ENCODE measurements at regions not wholly inside any gene's neighbourhood (a gene's known extent, or its start where the extent isn't known, plus 50 kb on each side); places are given as distances from the start of the nearest gene placed in this dataset.
"Not testable (repeated sequence)": the region's sequence is repeated elsewhere in the genome, so short reads cannot be mapped to it uniquely, and the experiment has no call there.

DNA sequence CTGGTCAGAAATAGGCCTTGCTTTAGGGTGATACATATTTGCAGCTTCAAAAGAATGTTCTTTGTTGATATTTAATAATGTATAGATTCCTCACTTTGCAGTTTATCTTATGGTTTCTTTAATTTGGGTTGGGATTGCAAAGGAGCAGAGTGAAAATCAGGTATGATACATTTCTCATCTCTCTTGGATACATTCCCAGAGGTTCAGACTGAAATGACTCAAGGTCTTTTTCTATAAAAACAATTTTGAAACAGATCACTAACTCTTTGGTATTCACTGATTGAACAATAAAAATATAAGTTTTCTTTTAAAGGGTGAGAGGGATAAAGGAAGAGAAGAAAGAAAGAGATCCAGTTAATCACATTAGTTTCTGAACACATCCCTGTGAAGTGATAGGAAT lies 606.5 kb upstream of the CAMK1G start:
- no peaks in the 10 kb centered on the region for H3K4me1 ChIP-seq (ENCODE audit: control insufficient read depth in 2 of 2, insufficient read depth in 2 of 2, low read length in 1 of 2)
- no peaks in the 10 kb centered on the region for H3K36me3 ChIP-seq (ENCODE audit: control insufficient read depth in 2 of 2, insufficient read depth in 2 of 2, low read length in 1 of 2)
- no peak overlapping the region for H3K4me3 ChIP-seq (ENCODE audit: low read depth in 1 of 2, low read length in 2 of 2)
- H3K27ac ChIP-seq (ENCODE audit: low read depth in 2 of 2, low read length in 1 of 2): no peak overlapping the region
- peaks cover 0 to 2% of the 10 kb centered on the region in 2 donors for H3K9me3 ChIP-seq (ENCODE audit: control insufficient read depth in 2 of 2, insufficient read depth in 1 of 2, low read depth in 1 of 2, low read length in 1 of 2)
- no peaks in the 10 kb centered on the region for H3K27me3 ChIP-seq (ENCODE audit: control insufficient read depth in 1 of 2, insufficient read depth in 2 of 2, low read length in 2 of 2)

DNA sequence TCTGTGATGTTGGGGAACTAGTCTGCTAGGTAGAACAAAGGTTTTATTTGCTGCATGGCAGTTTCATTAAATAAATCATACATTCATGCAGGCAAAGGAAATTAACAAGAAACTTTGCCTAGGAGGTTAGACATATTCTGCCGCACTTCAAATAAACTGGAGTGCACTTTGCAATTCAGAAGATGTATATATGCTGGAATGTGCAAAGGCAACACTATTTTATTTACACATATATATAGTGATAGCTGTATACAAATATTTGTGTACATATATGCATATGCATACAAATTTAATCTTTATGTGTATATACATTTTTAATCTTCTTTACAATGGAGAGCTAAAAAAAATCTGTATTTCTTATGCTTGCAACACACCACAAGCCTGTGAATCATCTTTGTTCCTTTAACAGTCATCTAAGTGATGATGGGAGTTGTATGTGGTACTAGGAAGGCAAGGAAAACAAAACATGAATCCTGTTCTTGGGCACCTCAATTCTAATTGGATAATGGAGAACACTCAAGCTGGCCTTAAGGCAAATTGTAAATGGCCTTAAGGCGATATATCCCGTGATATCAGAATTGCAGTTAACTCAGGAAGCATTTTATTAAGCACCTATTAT lies 605.8 kb upstream of the CAMK1G start:
- Histone ChIP-seq H3K27ac (ENCODE audit: low read depth in 2 of 2, low read length in 1 of 2) (no peak overlapping the region), H3K4me3 (ENCODE audit: low read depth in 1 of 2, low read length in 2 of 2) (no peak overlapping the region), H3K4me1 (ENCODE audit: control insufficient read depth in 2 of 2, insufficient read depth in 2 of 2, low read length in 1 of 2) (no peaks in the 10 kb centered on the region), H3K27me3 (ENCODE audit: control insufficient read depth in 1 of 2, insufficient read depth in 2 of 2, low read length in 2 of 2) (no peaks in the 10 kb centered on the region), H3K36me3 (ENCODE audit: control insufficient read depth in 2 of 2, insufficient read depth in 2 of 2, low read length in 1 of 2) (no peaks in the 10 kb centered on the region), H3K9me3 (ENCODE audit: control insufficient read depth in 2 of 2, insufficient read depth in 1 of 2, low read depth in 1 of 2, low read length in 1 of 2) (peaks cover 0 to 2% of the 10 kb centered on the region in 2 donors)
- WGBS, 2 donors: 85 to 86% methylated on average over 3 of the region's 3 CpGs

DNA sequence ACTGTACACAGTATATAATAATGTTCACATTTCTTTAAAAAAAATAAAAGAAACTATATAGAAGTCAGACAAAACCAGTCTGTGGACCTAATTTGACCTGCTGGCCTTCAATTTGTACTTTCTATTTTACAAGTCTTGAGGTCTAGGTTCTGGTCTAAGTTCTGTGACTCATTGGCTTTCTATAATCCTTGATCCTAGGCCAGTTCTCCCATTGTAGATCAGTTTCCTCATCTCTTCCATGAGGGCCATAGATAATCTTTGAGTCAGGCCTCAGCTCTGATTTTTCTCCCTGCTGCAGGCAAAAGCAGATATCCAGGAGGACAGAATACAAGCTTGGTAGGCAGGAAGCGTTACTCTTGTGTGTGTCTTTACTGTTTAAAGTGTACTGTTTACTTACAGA lies 603.7 kb upstream of the CAMK1G start:
- no peaks in the 10 kb centered on the region for H3K36me3 ChIP-seq (ENCODE audit: control insufficient read depth in 2 of 2, insufficient read depth in 2 of 2, low read length in 1 of 2)
- H3K27me3 ChIP-seq (ENCODE audit: control insufficient read depth in 1 of 2, insufficient read depth in 2 of 2, low read length in 2 of 2): no peaks in the 10 kb centered on the region
- no peak overlapping the region for H3K27ac ChIP-seq (ENCODE audit: low read depth in 2 of 2, low read length in 1 of 2)
- no peaks in the 10 kb centered on the region for H3K9me3 ChIP-seq (ENCODE audit: control insufficient read depth in 2 of 2, insufficient read depth in 1 of 2, low read depth in 1 of 2, low read length in 1 of 2)
- H3K4me3 ChIP-seq (ENCODE audit: low read depth in 1 of 2, low read length in 2 of 2): no peak overlapping the region
- no peaks in the 10 kb centered on the region for H3K4me1 ChIP-seq (ENCODE audit: control insufficient read depth in 2 of 2, insufficient read depth in 2 of 2, low read length in 1 of 2)
- 56 to 67% methylated on average over 1 of the region's 1 CpG for WGBS, 2 donors

DNA sequence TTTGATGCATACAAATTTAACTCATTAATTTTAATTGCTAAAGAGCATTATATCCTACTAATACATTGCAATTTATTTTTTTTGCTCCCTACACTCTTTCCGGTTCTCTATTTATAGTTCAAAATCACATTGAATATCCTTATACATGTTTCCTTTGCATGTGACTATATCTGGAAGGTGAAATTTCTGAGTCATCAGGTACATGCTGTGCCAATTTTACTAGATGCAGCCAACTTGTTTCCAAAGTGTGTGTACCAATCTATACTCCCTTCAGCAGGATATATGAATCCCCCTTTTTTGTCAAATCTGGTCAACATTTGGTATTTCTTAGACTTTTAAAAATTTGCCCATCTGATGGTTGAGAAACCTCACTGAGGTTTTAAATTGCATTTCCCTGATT lies 602.9 kb upstream of the CAMK1G start:
- no peaks in the 10 kb centered on the region for H3K9me3 ChIP-seq (ENCODE audit: control insufficient read depth in 2 of 2, insufficient read depth in 1 of 2, low read depth in 1 of 2, low read length in 1 of 2)
- 28 to 55% methylated on average over 1 of the region's 1 CpG for WGBS, 2 donors
- H3K36me3 ChIP-seq (ENCODE audit: control insufficient read depth in 2 of 2, insufficient read depth in 2 of 2, low read length in 1 of 2): no peaks in the 10 kb centered on the region
- H3K27me3 ChIP-seq (ENCODE audit: control insufficient read depth in 1 of 2, insufficient read depth in 2 of 2, low read length in 2 of 2): no peaks in the 10 kb centered on the region
- no peaks in the 10 kb centered on the region for H3K4me1 ChIP-seq (ENCODE audit: control insufficient read depth in 2 of 2, insufficient read depth in 2 of 2, low read length in 1 of 2)
- H3K27ac ChIP-seq (ENCODE audit: low read depth in 2 of 2, low read length in 1 of 2): no peak overlapping the region
- H3K4me3 ChIP-seq (ENCODE audit: low read depth in 1 of 2, low read length in 2 of 2): no peak overlapping the region

DNA sequence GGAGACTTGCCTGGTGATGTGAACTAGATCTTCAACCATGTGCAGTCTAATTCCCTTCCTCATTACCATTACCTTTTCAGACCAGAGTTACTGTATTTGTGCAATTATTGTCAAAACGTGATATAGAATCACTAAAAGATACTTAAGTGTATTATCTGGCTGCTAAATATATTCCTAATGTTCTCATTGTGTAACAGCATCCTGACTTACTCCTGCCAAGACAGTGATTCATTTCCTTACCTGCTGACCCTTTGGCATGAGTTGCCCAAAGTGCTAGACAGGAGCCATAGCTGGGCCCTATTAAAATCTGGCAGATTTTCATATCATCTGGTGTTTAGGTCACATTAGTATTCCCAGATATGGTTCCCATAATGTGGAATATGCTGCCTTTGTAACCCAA lies 598.3 kb upstream of the CAMK1G start:
- H3K27ac ChIP-seq (ENCODE audit: low read depth in 2 of 2, low read length in 1 of 2): no peak overlapping the region
- WGBS, 2 donors: 37 to 38% methylated on average over 1 of the region's 1 CpG
- no peaks in the 10 kb centered on the region for H3K36me3 ChIP-seq (ENCODE audit: control insufficient read depth in 2 of 2, insufficient read depth in 2 of 2, low read length in 1 of 2)
- H3K4me3 ChIP-seq (ENCODE audit: low read depth in 1 of 2, low read length in 2 of 2): no peak overlapping the region
- H3K4me1 ChIP-seq (ENCODE audit: control insufficient read depth in 2 of 2, insufficient read depth in 2 of 2, low read length in 1 of 2): peaks cover 0 to 1% of the 10 kb centered on the region in 2 donors
- no peaks in the 10 kb centered on the region for H3K27me3 ChIP-seq (ENCODE audit: control insufficient read depth in 1 of 2, insufficient read depth in 2 of 2, low read length in 2 of 2)
- no peaks in the 10 kb centered on the region for H3K9me3 ChIP-seq (ENCODE audit: control insufficient read depth in 2 of 2, insufficient read depth in 1 of 2, low read depth in 1 of 2, low read length in 1 of 2)

DNA sequence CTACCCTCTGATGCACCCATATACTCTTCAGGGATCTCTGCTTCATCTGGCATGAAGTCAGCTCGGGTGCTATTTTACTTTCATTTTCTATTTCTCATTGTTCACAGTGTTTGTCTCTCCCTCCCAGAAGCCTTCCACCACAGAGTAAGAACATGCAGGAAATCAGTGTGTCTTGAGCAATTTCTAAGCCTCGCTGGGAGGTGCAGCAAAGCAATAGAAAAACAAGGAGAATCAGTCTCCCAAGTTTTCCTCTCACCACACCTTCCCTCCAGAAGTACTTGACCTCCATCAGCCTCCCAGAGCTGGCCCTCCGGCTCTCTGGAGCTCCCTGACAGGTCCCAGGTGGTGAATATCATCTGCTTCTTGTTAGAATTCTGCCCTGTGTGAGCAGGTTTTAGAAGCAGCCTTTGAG lies 594.7 kb upstream of the CAMK1G start:
- Histone ChIP-seq H3K9me3 (ENCODE audit: control insufficient read depth in 2 of 2, insufficient read depth in 1 of 2, low read depth in 1 of 2, low read length in 1 of 2) (peaks cover 0 to 2% of the 10 kb centered on the region in 2 donors), H3K27ac (ENCODE audit: low read depth in 2 of 2, low read length in 1 of 2) (peak overlapping the region in 1 of 2 donors; percentile 14), H3K4me3 (ENCODE audit: low read depth in 1 of 2, low read length in 2 of 2) (peak overlapping the region in 1 of 2 donors; percentile 16), H3K4me1 (ENCODE audit: control insufficient read depth in 2 of 2, insufficient read depth in 2 of 2, low read length in 1 of 2) (peaks cover 0 to 1% of the 10 kb centered on the region in 2 donors), H3K36me3 (ENCODE audit: control insufficient read depth in 2 of 2, insufficient read depth in 2 of 2, low read length in 1 of 2) (no peaks in the 10 kb centered on the region), H3K27me3 (ENCODE audit: control insufficient read depth in 1 of 2, insufficient read depth in 2 of 2, low read length in 2 of 2) (no peaks in the 10 kb centered on the region)
- 2 to 3% methylated on average over 3 of the region's 3 CpGs for WGBS, 2 donors

DNA sequence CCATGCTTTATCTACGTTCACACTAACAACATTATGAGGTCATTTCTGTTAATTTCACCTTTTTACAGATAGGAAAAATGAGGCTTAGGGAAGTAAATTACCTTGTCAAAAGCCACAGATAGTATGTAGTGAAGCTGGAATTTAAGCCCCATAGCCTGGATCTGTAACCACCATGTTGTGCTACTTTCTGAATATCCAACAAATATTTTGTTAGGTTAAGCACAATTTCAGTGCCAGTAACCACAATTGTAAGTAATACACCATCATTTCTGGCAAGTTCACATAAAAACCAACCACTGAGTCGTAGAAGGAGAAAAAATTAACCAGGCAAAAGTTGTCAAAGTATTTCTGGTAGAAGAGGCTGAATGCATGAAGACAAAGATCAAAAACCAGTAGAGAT lies 593.1 kb upstream of the CAMK1G start:
- H3K36me3 ChIP-seq (ENCODE audit: control insufficient read depth in 2 of 2, insufficient read depth in 2 of 2, low read length in 1 of 2): no peaks in the 10 kb centered on the region
- H3K4me1 ChIP-seq (ENCODE audit: control insufficient read depth in 2 of 2, insufficient read depth in 2 of 2, low read length in 1 of 2): peaks cover 0 to 1% of the 10 kb centered on the region in 2 donors
- H3K27me3 ChIP-seq (ENCODE audit: control insufficient read depth in 1 of 2, insufficient read depth in 2 of 2, low read length in 2 of 2): no peaks in the 10 kb centered on the region
- H3K4me3 ChIP-seq (ENCODE audit: low read depth in 1 of 2, low read length in 2 of 2): no peak overlapping the region
- no peak overlapping the region for H3K27ac ChIP-seq (ENCODE audit: low read depth in 2 of 2, low read length in 1 of 2)
- H3K9me3 ChIP-seq (ENCODE audit: control insufficient read depth in 2 of 2, insufficient read depth in 1 of 2, low read depth in 1 of 2, low read length in 1 of 2): peaks cover 0 to 2% of the 10 kb centered on the region in 2 donors
- 71 to 81% methylated on average over 2 of the region's 2 CpGs for WGBS, 2 donors

DNA sequence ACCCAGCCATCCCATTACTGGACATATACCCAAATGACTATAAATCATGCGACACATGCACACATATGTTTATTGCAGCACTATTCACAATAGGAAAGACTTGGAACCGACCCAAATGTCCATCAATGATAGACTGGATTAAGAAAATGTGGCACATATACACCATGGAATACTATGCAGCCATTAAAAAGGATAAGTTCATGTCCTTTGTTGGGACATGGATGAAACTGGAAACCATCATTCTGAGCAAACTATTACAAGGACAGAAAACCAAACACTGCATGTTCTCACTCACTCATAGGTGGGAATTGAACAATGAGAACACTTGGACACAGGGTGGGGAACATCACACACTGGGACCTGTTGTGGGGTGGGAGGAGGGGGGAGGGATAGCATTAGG lies 586.5 kb upstream of the CAMK1G start:
- H3K27ac ChIP-seq (ENCODE audit: low read depth in 2 of 2, low read length in 1 of 2); H3K36me3 ChIP-seq (ENCODE audit: control insufficient read depth in 2 of 2, insufficient read depth in 2 of 2, low read length in 1 of 2); H3K27me3 ChIP-seq (ENCODE audit: control insufficient read depth in 1 of 2, insufficient read depth in 2 of 2, low read length in 2 of 2); H3K4me3 ChIP-seq (ENCODE audit: low read depth in 1 of 2, low read length in 2 of 2); H3K4me1 ChIP-seq (ENCODE audit: control insufficient read depth in 2 of 2, insufficient read depth in 2 of 2, low read length in 1 of 2); H3K9me3 ChIP-seq (ENCODE audit: control insufficient read depth in 2 of 2, insufficient read depth in 1 of 2, low read depth in 1 of 2, low read length in 1 of 2): not testable (repeated sequence)
- WGBS, 2 donors: 56 to 64% methylated on average over 2 of the region's 2 CpGs

DNA sequence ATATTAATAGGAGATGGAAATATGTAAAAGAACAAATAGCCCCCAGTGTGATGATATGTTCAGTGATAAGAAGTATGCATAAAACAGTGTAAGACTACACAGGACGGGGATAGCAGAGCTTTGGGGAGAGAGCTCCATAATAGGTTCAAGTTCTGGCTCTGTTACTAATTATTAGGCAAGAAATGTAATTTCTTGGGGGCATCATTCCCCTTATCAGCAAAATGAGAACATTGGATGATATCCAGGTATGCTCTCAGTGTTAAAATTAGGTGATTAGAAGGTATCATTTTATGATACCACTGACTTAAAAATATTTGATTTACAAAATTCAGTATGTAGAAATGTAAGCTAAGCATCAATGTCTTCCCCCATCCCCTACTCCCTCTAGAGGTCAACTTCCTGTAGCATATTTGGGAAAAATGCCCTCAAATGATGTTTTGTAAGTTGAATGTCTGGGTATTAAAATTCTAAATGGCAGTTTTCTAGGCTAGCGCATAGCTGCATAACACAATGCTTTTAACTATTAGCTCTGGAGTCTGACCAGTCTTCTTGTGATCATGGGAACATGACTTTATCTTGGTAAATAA lies 585.7 kb upstream of the CAMK1G start:
- Histone ChIP-seq H3K4me1 (ENCODE audit: control insufficient read depth in 2 of 2, insufficient read depth in 2 of 2, low read length in 1 of 2) (no peaks in the 10 kb centered on the region), H3K36me3 (ENCODE audit: control insufficient read depth in 2 of 2, insufficient read depth in 2 of 2, low read length in 1 of 2) (no peaks in the 10 kb centered on the region), H3K9me3 (ENCODE audit: control insufficient read depth in 2 of 2, insufficient read depth in 1 of 2, low read depth in 1 of 2, low read length in 1 of 2) (no peaks in the 10 kb centered on the region), H3K4me3 (ENCODE audit: low read depth in 1 of 2, low read length in 2 of 2) (no peak overlapping the region), H3K27ac (ENCODE audit: low read depth in 2 of 2, low read length in 1 of 2) (no peak overlapping the region), H3K27me3 (ENCODE audit: control insufficient read depth in 1 of 2, insufficient read depth in 2 of 2, low read length in 2 of 2) (no peaks in the 10 kb centered on the region)
- 88 to 90% methylated on average over 2 of the region's 2 CpGs for WGBS, 2 donors

DNA sequence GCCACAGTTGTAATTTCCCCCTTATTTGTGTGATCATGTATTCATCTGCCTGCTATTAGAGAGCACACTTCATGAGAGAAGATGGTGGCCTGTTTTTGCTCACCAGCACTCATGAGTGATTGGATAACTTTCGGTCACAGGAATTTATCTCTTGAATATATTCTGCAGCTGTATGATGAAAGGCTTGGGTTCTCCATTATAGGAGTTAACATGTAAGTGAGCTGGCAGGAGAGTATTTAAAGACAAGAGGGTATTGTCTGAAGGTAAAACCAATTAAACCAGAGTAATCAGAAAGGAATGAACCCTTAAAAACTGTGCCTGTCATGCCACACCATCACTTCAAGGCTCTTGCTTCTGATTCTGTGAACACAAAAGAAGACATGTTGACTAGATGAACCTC lies 574.9 kb upstream of the CAMK1G start:
- 94 to 96% methylated on average over 1 of the region's 1 CpG for WGBS, 2 donors
- Histone ChIP-seq H3K4me1 (ENCODE audit: control insufficient read depth in 2 of 2, insufficient read depth in 2 of 2, low read length in 1 of 2) (no peaks in the 10 kb centered on the region), H3K27ac (ENCODE audit: low read depth in 2 of 2, low read length in 1 of 2) (no peak overlapping the region), H3K27me3 (ENCODE audit: control insufficient read depth in 1 of 2, insufficient read depth in 2 of 2, low read length in 2 of 2) (no peaks in the 10 kb centered on the region), H3K36me3 (ENCODE audit: control insufficient read depth in 2 of 2, insufficient read depth in 2 of 2, low read length in 1 of 2) (no peaks in the 10 kb centered on the region), H3K4me3 (ENCODE audit: low read depth in 1 of 2, low read length in 2 of 2) (no peak overlapping the region), H3K9me3 (ENCODE audit: control insufficient read depth in 2 of 2, insufficient read depth in 1 of 2, low read depth in 1 of 2, low read length in 1 of 2) (no peaks in the 10 kb centered on the region)

All from esophagus (tissue), 2 donors.